HG02798 (cell line): ENCODE measurements at regions not wholly inside any gene's neighbourhood (a gene's known extent, or its start where the extent isn't known, plus 50 kb on each side); places are given as distances from the start of the nearest gene placed in this dataset.

Experiments used
- ATAC-seq: cut with Tn5 transposase; IDR thresholded peaks from one replicate; pipeline ENCODE4 v1.9.1; 2021; ENCODE audit warnings: mild to moderate bottlenecking; ENCODE audit not compliant: unreplicated experiment, poor library complexity

DNA sequence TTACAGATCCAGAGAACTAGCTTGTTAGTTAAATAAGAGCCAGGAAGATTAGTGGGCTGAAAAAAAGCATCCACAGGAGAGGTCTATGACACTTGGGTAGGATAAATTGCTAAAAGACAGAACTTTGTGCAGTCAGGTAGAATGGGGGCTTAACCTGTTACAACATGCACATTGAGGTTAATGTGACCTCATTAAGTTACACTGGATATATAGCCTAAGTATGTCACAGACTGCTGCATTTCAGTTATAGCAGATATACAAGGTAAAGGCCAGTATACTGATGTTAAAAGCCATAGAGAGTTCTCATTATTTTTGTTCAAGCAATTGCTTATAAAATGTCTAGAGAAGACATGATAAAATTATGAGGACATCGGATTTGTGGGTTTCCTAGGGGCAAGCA, 1179.9 kb upstream of the PCDH9 start:
- no peak for ATAC-seq

DNA sequence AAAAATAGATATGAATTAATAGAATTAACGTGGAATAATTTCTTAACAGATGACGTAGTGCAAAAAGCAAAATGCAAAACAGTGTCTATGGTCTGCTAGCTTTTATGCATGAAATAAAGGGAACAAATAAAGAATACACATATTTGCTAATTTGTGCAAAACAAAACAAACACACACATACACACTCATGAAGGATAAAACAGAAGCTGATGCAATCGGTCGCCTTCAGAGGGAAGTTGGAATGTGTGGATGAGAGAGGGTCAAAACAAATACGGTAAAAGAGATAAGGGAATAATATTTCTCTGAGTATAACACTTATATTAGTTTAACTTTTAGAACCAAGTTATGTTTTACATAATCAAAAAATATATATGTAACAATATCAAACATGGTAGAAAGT, 1160.9 kb upstream of the PCDH9 start:
- no peak for ATAC-seq

DNA sequence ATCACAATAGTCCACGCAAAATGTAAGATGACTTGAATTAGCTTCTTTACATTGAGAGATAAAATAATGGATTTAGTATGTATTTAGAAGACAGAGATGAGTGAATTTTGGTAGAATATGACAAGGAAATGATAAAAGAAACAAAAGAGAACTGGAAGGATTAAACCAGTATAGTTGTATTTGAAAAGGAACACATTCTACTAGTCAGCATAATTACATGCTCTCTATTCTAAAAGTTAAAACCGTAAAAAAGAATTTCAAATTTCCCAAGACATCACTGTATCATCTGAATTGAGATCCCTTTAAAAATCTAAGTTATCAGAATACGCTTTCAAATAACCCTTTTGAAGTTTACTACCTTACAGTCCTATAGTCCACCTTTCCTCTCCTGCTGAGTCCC, 1156.7 kb upstream of the PCDH9 start:
- ATAC-seq, result no peak

DNA sequence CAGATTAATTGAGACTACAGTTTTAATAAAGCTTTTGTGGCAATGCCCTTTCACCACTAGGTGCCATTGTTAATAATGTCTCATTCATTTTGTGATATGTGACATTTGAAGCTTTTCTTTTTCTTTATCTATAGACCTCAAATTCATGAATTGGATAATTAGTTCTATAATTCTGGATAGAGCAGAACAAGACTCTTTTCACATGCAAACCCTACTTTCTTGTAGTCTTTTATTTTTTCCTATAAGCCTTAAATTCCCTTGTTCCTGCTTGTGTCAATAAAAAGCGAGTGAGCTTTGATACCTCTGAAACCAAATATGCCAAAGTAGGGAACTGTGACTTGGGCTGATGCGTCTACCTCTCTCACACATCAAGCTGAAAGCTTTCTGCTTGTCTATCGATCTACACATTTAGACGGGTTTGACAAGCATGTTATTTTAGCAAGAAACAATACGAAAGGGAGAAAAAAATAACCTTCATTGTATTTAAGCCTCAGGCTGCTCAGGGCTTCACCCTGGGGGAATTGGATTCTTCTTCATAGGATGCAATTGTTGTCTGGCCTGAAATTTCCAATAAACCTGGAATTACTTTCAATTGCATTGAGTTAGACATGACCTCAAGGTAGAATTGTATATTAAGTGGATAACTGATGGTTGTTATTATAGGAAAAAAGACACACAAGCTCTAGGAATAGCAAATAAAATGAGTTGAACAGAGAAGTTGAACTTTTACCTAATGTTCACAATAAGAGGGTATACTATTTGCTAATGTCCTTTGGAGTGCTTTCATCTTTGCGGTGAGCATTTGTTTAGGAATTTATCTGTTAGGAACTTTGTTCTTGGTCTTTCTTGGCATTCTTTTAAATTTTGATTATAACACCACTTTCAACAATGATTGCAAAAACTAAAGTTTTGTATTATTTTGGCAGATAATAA, 1150.2 kb upstream of the PCDH9 start:
- ATAC-seq, result no peak

DNA sequence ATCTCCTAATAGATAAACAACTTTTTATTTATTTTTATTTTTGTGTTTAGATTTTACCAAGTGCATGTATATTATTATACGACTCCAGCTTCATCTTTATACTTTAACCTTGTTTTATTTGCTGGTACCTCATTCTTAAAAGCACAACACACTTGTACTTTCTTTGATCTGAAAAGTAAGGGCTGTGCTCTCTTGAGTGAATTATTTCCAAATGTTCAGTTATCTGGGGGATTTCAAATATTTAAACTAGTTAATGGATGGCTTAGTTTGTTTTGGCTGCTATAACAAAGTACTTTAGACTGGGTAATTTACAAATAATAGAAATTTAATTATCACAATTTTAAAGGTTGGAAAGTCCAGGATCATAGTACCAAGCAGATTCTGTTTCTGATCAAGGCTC, 1148.2 kb upstream of the PCDH9 start:
- no peak for ATAC-seq

DNA sequence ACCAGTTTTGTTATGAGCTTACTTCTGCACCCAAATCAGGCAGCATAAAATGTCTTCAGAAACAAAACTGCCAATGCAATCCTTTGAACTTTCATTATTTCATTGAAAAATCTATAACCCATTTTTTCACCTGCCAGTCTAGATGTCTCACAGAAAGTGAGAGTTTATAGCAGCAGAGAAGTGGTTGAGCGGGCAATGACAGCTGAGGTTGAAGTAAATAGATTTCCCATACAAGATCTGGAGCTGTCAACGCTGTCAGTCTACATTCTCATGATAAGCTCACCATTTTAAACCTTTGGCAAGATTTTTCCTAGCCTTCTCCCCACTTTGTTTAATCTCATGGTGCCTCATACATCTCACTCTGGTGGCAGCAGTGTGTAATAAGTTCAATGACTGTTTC, 1144.9 kb upstream of the PCDH9 start:
- ATAC-seq, result no peak

DNA sequence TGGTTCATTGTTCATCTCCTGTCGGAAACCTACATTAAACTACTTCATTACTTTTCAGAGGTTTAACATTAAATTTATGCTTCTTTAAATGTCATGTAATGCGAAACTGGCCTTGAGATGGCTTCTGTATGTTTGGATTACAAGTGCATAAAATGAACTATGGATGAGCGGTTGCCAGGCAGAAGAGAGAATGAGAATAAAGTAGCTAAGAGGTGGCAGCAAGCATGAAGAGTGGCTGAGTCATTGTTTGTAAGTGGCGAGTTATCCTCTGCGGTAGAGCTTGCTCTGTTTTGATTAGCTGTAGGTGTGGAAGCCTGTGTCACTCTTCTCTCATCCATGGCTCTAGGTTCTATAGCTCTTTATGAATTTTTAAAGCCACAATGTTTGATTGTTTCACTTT, 1139.6 kb upstream of the PCDH9 start:
- no peak for ATAC-seq

DNA sequence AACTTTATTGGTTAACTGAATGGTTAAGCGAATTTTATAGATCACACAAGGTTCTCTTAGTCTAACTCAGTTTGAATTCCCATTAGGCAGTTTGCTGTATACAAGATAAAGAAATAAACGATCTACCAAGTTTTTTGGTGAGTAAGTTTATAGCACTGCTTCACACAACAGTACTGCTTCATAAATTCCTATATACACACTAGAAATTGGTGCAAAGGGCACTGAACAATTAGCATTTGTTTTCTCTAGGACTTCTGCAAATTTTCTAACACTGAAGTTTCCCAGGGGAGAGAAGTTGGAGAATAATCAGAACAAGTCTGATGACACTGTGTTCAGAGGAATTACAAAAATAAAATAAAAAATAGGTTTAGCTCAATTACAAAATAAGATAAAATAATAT, 1138.8 kb upstream of the PCDH9 start:
- no peak for ATAC-seq

DNA sequence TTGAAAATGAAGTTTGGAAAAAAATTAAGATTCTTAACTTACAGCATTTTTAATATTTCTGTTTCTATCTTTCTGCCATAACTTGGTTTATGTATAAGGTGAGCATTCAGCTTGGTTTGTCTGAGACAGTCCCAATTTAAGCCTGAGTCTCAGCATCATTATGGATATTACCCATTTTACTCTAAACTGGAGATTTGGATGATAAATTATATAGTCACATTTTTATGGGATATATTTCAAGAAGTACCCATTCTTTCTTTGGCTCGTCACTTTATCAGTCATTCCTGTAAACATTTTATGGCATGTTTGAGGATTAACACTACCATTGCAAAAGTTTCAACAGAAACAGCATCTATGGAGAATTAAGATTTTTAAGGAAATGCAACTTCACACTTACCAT, 1129.0 kb upstream of the PCDH9 start:
- ATAC-seq, result no peak

DNA sequence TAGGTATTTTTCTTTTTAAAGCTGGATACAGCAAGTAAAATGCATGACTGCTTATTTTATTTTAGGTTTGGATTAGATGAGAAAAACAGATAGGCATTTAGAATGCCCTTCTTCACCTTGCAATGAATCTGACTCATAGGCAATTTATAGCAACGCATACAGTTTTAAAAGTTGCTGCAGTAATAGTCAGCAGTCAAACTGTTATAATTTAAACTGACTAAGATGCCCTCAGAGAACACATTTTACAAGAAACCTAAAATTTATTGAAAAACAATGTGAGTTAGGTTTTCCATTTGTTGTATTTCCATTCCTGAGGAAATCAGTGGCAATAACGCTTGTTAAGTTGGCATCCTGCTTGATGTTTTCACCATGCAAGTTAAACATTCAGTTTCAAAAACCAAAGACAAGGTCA, 1128.2 kb upstream of the PCDH9 start:
- no peak for ATAC-seq

DNA sequence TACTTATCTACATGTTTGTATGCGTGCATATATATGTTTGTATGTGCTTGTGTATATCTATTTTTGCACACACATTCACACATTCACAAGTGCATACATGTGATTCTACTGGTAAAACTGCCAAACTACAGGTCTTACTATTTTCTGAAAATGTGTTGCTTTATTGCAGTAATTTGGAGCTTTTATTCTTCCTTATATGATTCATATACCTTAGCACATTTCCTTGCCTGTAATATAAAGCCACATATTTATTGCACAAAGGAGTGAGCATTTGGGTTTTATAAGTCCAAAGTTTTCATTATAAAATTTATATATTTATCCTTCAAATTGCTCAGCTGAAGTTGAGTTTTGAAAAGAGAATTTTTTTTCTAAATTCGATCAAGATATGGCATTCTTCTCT, 1120.4 kb upstream of the PCDH9 start:
- no peak for ATAC-seq

DNA sequence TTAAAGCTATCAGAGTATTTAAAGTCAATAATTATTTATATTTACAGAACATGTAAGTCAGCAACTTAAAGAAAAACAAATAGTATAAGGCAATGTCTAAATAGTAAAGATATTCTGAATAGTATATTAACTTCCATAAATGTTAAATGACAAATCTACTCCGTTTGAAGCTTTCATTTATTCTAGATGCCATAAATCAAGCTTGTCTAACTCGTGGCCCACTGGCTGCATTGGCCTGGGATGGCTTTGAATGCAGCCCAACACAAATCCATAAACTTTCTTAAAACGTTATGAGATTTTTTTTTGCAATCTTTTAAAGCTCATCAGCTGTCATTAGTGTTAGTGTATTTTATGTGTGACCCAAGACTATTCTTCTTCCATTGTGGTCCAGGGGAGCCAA, 1117.1 kb upstream of the PCDH9 start:
- ATAC-seq, result no peak

DNA sequence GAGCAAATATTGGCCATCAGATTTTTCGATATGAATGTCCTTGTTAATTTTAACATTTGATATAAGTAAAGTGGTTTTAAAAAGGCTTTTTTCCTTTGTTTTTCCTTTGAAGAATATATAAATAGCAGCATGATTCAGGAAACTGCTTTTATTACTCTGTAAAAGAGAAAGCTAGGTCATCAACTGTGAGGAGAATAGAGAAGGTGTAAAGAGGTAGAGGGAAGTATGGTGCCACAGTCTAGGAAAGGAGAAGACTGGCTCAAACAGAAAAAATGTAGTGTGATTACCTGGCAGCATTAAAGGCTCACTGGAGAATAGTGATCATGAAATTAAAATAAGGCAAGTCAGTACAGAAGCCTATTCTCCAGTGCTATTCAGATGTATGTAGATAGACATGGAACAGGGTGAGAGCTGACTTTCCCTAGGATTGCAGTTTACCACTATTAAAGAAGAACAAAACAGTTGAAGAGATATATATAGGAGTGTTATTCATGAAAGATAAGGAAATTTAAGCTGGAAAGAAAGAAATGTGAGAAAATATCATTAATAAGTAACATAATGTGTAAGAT, 1115.9 kb upstream of the PCDH9 start:
- no peak for ATAC-seq

DNA sequence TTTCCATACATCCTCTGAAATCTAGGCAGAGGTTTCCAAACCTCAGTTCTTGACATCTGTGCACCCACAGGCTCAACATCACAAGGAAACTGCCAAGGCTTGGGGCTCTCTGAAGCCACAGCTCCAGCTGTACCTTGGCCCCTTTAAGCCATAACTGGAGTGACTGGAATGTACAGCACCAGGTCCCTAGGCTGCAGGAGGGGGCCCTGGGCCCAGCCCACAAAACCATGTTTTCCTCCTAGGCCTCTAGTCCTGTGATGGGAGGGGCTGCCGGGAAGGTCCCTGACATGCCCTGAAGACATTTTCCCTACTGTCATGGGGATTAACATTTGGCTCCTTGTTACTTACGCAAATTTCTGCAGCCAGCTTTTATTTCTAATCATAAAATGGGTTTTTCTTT, 1093.0 kb upstream of the PCDH9 start:
- no peak for ATAC-seq

DNA sequence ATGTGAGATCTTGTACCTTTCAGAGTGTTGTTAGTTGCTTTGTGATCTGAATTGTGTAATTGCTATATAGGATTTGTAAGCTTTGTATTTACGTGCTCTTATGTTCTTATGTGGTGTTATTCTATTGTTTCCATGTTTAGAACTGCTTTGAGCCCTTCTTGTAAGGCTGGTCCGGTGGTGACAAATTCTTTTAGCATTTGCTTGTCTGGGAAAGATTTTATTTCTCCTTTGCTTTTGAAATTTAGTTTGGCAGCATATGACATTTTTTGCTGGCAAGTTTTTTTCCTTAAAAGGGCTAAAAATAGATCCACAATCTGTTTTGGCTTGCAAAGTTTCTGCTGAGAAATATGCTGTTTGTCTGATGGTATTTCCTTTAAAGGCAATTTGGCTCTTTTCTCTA, 1089.2 kb upstream of the PCDH9 start:
- no peak for ATAC-seq

DNA sequence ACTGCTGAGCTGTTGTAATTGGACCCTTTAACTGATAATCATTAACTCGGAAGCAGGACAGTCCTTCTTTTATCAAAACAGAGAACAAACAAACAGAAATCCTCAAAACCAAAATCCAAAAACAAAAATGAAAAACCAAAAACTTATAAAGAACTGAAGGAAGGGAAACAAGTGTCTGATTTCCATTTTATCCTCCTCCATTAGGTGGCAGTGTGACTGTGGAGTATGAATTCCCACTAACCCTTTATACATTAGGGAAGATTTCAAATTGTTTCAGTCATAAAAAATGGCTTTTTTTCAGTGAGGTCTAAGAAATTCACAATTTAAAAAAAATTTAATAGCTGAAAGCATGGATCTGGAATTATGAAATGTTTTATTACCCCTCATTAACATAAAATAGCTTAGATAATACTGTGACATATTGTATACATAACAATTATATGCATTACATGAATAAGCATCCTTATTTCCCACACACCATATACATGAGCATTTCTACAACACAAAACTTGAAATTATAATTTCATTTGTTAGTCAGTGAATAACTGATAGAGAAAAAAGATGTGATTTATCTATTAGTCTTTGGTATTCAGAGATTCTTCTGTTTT, 1074.3 kb upstream of the PCDH9 start:
- ATAC-seq, result peak; percentile 64

DNA sequence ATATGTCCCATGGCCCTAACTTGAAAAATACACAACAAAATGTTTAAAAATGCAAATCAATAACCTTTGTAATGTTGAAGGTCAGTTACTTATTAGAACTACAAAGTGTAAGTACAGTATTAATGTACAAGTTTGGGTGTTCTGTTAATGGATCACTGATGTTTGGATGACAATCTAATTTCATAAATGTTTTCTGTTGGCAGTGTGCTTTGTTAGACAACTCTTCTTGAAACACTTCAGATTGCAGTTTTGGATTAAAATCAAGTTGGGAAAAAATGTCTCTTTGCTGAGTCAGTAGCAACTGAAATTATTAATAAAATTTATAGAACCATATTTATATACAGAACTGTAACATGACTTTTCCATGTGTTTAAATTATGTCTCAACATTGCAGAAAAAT, 1063.5 kb upstream of the PCDH9 start:
- no peak for ATAC-seq

DNA sequence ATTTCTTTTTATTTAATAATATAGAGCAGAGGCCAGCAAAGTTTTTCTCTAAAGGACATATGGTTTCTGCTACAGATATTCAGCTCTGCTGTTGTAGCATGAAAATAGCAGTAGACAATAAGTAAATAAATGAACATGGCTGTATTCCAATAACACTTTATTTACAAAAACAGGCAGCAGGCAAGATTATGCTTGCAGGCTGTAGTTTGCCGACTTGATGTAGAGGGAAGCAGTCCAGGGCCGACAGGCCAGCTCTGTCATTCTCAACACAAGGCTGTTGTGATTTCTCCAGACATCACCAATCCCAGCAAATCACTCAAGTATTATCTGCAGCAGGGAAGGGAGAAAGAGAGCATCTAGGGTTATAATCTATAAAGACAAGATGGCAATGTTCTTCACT, 1062.5 kb upstream of the PCDH9 start:
- no peak for ATAC-seq

DNA sequence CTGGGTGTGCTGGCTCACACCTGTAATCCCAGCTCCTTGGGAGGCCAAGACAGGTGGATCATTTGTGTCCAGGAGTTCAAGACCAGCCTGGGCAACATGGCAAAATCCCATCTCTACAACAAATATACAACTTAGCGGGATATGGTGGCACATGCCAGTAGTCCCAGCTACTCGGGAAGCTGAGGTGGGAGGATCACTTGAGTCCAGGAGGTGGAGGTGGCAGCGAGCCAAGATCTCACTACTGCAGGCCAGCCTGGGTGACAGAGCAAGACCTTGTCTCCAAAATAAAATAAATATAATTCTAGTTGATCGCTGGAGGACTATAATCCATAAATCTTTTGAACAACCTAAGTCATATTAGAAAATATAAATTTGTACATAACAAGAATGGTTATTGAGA, 1061.5 kb upstream of the PCDH9 start:
- no peak for ATAC-seq

DNA sequence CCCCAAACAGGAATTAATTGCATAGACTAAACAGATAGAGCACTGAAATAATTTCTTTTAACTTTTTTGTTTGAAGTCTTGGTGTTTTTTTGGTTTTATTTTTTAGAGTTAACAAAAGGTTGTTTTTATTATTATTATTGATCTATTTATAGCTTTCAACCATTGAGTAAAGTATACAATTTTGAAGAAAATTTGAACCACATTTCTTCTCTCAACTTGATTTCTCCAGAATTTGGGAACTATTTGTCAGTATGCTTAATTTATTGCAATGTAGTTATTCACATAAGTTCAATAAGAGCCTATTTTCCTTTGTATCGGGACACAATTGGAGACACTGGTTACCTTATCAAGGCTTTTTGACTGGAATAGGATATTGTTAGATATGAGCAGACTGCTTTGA, 1045.6 kb upstream of the PCDH9 start:
- no peak for ATAC-seq

DNA sequence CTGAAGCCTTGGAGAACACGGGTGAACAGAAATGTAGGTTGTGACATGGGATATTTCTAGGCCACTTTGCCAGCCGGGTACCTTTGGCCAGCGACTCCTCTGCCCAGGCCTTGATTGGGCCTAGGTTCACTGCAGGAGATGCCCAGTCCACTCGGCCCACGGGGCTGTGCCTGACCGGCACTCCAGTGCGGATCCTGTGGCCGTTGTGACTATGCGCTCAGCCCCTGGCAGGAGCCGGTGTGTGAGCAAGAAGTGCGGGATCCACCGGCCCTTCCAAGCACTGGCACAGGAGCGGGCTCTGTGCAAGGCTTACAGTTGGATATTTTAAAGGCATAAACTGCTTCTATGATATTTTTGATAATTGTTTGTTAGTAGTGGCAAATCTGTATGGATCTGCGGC, 1042.5 kb upstream of the PCDH9 start:
- no peak for ATAC-seq

DNA sequence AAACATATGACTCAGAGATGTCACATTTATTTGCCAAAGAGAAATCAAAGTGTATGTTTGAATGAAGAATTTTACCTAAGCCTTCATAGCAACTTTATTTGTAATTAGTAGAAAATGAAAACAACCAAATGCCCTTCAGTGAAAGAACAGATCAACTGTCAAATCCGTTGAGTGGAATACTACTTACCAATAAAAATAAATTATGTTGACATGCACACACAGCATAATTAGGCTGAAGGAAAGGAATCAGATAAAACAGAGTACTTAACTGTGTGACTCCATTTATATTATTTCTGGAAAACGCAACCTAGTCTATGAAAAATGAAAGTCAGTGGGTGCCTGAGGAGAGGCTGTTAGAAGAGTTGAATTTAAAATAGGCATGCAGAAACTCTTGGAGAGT, 1034.6 kb upstream of the PCDH9 start:
- no peak for ATAC-seq
